H1 (cell line): ENCODE measurements at regions not wholly inside any gene's neighbourhood (a gene's known extent, or its start where the extent isn't known, plus 50 kb on each side); places are given as distances from the start of the nearest gene placed in this dataset.

Experiments used
- CTCF ChIA-PET: fragments of 300-600 bp; sonication (Branson Sonifier 250); formaldehyde crosslinking; loops from one replicate; lab custom pipeline; 2021; ENCODE audit not compliant: partially characterized antibody; lab: Charles Lee
- POLR2A ChIA-PET: fragments of 300-600 bp; sonication (Branson Sonifier 250); formaldehyde crosslinking; loops from one replicate; lab custom pipeline; 2021; ENCODE audit warnings: inconsistent platforms; ENCODE audit not compliant: partially characterized antibody; lab: Charles Lee
- DNase-seq, 2 experiments: peaks; one replicate each; pipeline versions ENCODE4 v3.0.0 to v3.0.0-alpha.2; 2010 to 2022; ENCODE audit warnings: low spot score in 2 of 2, low read depth in 1 of 2, mixed read lengths in 1 of 2
- FAIRE-seq: peaks from 2 replicates; lab custom pipeline; 2011; peaks lifted over from hg19 to GRCh38; lab: Jason Lieb, UNC
- H2AFZ ChIP-seq: 2 replicates; pipeline ENCODE4 v1.8.1; 2012; ENCODE audit warnings: low read length, inconsistent platforms
- H2AK5ac ChIP-seq: 2 replicates; pipeline ENCODE4 v1.6.1; 2013; ENCODE audit warnings: low read depth, low read length
- H2BK120ac ChIP-seq: replicated peaks from 2 replicates; pipeline ENCODE3; 2013; ENCODE audit warnings: low read depth, low read length, inconsistent platforms
- H2BK12ac ChIP-seq: 2 replicates; pipeline ENCODE4 v1.6.1; 2013; ENCODE audit warnings: low read depth, low read length
- H2BK15ac ChIP-seq: 2 replicates; pipeline ENCODE4 v1.6.1; 2013; ENCODE audit warnings: low read length
- H2BK20ac ChIP-seq: 2 replicates; pipeline ENCODE4 v1.6.1; 2013; ENCODE audit warnings: low read length
- H2BK5ac ChIP-seq: 2 replicates; pipeline ENCODE4 v1.6.1; 2013; ENCODE audit warnings: low read depth, low read length
- H3K14ac ChIP-seq: 2 replicates; pipeline ENCODE4 v1.6.1; 2013; ENCODE audit warnings: inconsistent platforms; ENCODE audit not compliant: insufficient read length
- H3K18ac ChIP-seq: 2 replicates; pipeline ENCODE4 v1.6.1; 2013; ENCODE audit warnings: low read length; ENCODE audit errors: extremely low read depth
- H3K23ac ChIP-seq: 2 replicates; pipeline ENCODE4 v1.6.1; 2013; ENCODE audit warnings: inconsistent platforms; ENCODE audit not compliant: insufficient read length
- H3K23me2 ChIP-seq: 2 replicates; pipeline ENCODE4 v1.6.1; 2013; ENCODE audit warnings: low read depth, low read length
- H3K27ac ChIP-seq: 2 replicates; pipeline ENCODE4 v1.6.1; 2011; ENCODE audit warnings: low read depth, low read length, inconsistent platforms
- H3K27me3 ChIP-seq, 4 experiments: replicated peaks in 1 of 4; 1 replicate in 1 of 4; 2 replicates in 3 of 4; pipeline versions ENCODE4 v1.6.1 to v1.8.1; 2011 to 2013; ENCODE audit warnings: low read length in 3 of 4, mild to moderate bottlenecking in 3 of 4, inconsistent platforms in 2 of 4, mixed read lengths in 2 of 4, moderate library complexity in 1 of 4; ENCODE audit not compliant: control insufficient read depth in 3 of 4, insufficient read depth in 3 of 4; ENCODE audit errors: extremely low read depth in 1 of 4
- H3K36me3 ChIP-seq, 4 experiments: 2 replicates each; pipeline versions ENCODE4 v1.6.1 to v1.8.1; 2011 to 2013; ENCODE audit warnings: mild to moderate bottlenecking in 4 of 4, low read length in 3 of 4, moderate library complexity in 2 of 4, control low read depth in 1 of 4, inconsistent platforms in 1 of 4; ENCODE audit not compliant: insufficient read depth in 4 of 4, control insufficient read depth in 2 of 4
- H3K4ac ChIP-seq: replicated peaks from 2 replicates; pipeline ENCODE3; 2013; ENCODE audit warnings: low read length, low read depth, mixed read lengths, inconsistent platforms; ENCODE audit not compliant: insufficient read length
- H3K4me1 ChIP-seq, 4 experiments: replicated peaks in 1 of 4; 1 replicate in 1 of 4; 2 replicates in 3 of 4; pipeline versions ENCODE4 v1.6.1 to v1.8.1; 2011 to 2013; ENCODE audit warnings: low read length in 3 of 4, inconsistent platforms in 2 of 4, mixed read lengths in 1 of 4; ENCODE audit not compliant: insufficient read depth in 4 of 4, control insufficient read depth in 3 of 4
- H3K4me2 ChIP-seq, 2 experiments: 2 replicates each; pipeline versions ENCODE4 v1.6.1 to v1.8.1; 2011 to 2013; ENCODE audit warnings: low read depth in 2 of 2, low read length in 2 of 2, control low read depth in 1 of 2, inconsistent platforms in 1 of 2, mild to moderate bottlenecking in 1 of 2; ENCODE audit not compliant: insufficient read depth in 1 of 2
- H3K4me3 ChIP-seq, 4 experiments: fragments of 200-600, 300-600 bp in 1 of 4; sonication (generic), shearing (Covaris generic), sonication (Bioruptor Twin) in 1 of 4; 2 replicates each; pipeline versions ENCODE4 v1.5.1 to v1.8.1; 2011 to 2016; ENCODE audit warnings: low read length in 4 of 4, low read depth in 3 of 4, control low read depth in 2 of 4, inconsistent platforms in 2 of 4, mild to moderate bottlenecking in 2 of 4, mixed read lengths in 1 of 4, moderate library complexity in 1 of 4; ENCODE audit not compliant: insufficient read depth in 2 of 4; ENCODE audit errors: extremely low read depth in 1 of 4
- H3K56ac ChIP-seq: replicated peaks from 2 replicates; pipeline ENCODE3; 2013; ENCODE audit warnings: low read depth, mild to moderate bottlenecking, mixed read lengths, low read length, inconsistent platforms; ENCODE audit not compliant: insufficient read length
- H3K79me1 ChIP-seq: 2 replicates; pipeline ENCODE4 v1.6.1; 2013; ENCODE audit warnings: low read depth, low read length, control low read depth
- H3K79me2 ChIP-seq, 2 experiments: 2 replicates each; pipeline versions ENCODE4 v1.6.1 to v1.8.1; 2012 to 2013; ENCODE audit warnings: low read length in 2 of 2, mild to moderate bottlenecking in 2 of 2, inconsistent platforms in 1 of 2; ENCODE audit not compliant: insufficient read depth in 2 of 2, control insufficient read depth in 1 of 2
- H3K9ac ChIP-seq, 4 experiments: replicated peaks in 1 of 4; 1 replicate in 1 of 4; 2 replicates in 3 of 4; pipeline versions ENCODE4 v1.6.1 to v1.8.1; 2011 to 2013; ENCODE audit warnings: low read depth in 3 of 4, low read length in 3 of 4, control low read depth in 2 of 4, mild to moderate bottlenecking in 2 of 4, moderate library complexity in 2 of 4, inconsistent platforms in 1 of 4; ENCODE audit errors: extremely low read depth in 1 of 4
- H3K9me3 ChIP-seq, 2 experiments: 2 replicates each; pipeline versions ENCODE4 v1.6.1 to v1.8.1; 2012 to 2013; ENCODE audit warnings: mild to moderate bottlenecking in 2 of 2, moderate library complexity in 2 of 2, control low read depth in 1 of 2, inconsistent platforms in 1 of 2, low read depth in 1 of 2, low read length in 1 of 2, mixed read lengths in 1 of 2; ENCODE audit not compliant: insufficient read depth in 2 of 2
- H4K20me1 ChIP-seq, 2 experiments: replicated peaks in 1 of 2; 2 replicates each; pipeline versions ENCODE3 to v1.8.1; 2011 to 2013; ENCODE audit warnings: inconsistent platforms in 2 of 2, low read length in 2 of 2, mild to moderate bottlenecking in 1 of 2; ENCODE audit not compliant: insufficient read depth in 2 of 2, control insufficient read depth in 1 of 2
- H4K5ac ChIP-seq: 2 replicates; pipeline ENCODE4 v1.6.1; 2013; ENCODE audit warnings: low read length, low read depth, mixed read lengths, inconsistent platforms; ENCODE audit not compliant: insufficient read length
- H4K8ac ChIP-seq: 2 replicates; pipeline ENCODE4 v1.8.0; 2013; ENCODE audit warnings: mild to moderate bottlenecking, moderate library complexity, low read length, inconsistent platforms; ENCODE audit not compliant: insufficient read depth; ENCODE audit errors: extremely low read depth
- H4K91ac ChIP-seq: replicated peaks from 2 replicates; pipeline ENCODE3; 2013; ENCODE audit warnings: low read length, mixed read lengths, inconsistent platforms; ENCODE audit not compliant: insufficient read length
- ATF3 ChIP-seq: IDR thresholded peaks from 2 replicates; pipeline ENCODE4 v1.6.1; 2011; ENCODE audit warnings: low read depth, mild to moderate bottlenecking, low read length; ENCODE audit not compliant: insufficient read depth
- CHD1 ChIP-seq: IDR thresholded peaks from 2 replicates; pipeline ENCODE4 v1.6.1; 2012; ENCODE audit warnings: low read depth, low read length, improper control_type of control experiment
- CREB1 ChIP-seq: IDR thresholded peaks from 2 replicates; pipeline ENCODE4 v1.6.1; 2012; ENCODE audit warnings: inconsistent platforms
- NRF1 ChIP-seq: IDR thresholded peaks from 2 replicates; pipeline ENCODE4 v1.6.1; 2011; ENCODE audit warnings: mild to moderate bottlenecking, low read depth, low read length, improper control_type of control experiment
- PHF8 ChIP-seq: fragments of 200-600 bp; sonication (generic); conservative IDR thresholded peaks from 2 replicates; pipeline ENCODE4 v1.7.1; 2012; ENCODE audit warnings: low read depth, mild to moderate bottlenecking, inconsistent platforms, low read length, moderate library complexity
- SP1 ChIP-seq: IDR thresholded peaks from 2 replicates; pipeline ENCODE4 v1.6.1; 2011; ENCODE audit warnings: low read depth, low read length
- SP2 ChIP-seq: IDR thresholded peaks from 2 replicates; pipeline ENCODE4 v1.6.1; 2012; ENCODE audit warnings: mild to moderate bottlenecking, low read length, inconsistent platforms
- SRF ChIP-seq: IDR thresholded peaks from 2 replicates; pipeline ENCODE4 v1.6.1; 2011; ENCODE audit warnings: mild to moderate bottlenecking, low read depth, low read length, moderate library complexity
- TBP ChIP-seq: IDR thresholded peaks from 2 replicates; pipeline ENCODE4 v1.6.1; 2011; ENCODE audit warnings: low read depth, low read length, improper control_type of control experiment
- YY1 ChIP-seq: IDR thresholded peaks from 2 replicates; pipeline ENCODE4 v1.6.1; 2011; ENCODE audit warnings: low read depth, mild to moderate bottlenecking, low read length
- WGBS, 2 experiments: shearing (Covaris generic) in 1 of 2; methylation state at CpG; one replicate each; pipeline versions ENCODE4 v1.1.6 to v1.1.7; 2013 to 2015; ENCODE audit warnings: low lambda C conversion rate in 2 of 2, mixed read lengths in 2 of 2, inconsistent platforms in 1 of 2, low coverage in 1 of 2, missing lambda C conversion rate in 1 of 2; ENCODE audit not compliant: insufficient replicate concordance in 2 of 2, insufficient coverage in 1 of 2, insufficient read length in 1 of 2; ENCODE audit errors: extremely low coverage in 1 of 2, missing lambda C conversion rate in 1 of 2; 5-methylcytosine and 5-hydroxymethylcytosine counted together

- DNase-seq (no peak), FAIRE-seq (no peak)
- Histone ChIP-seq H3K79me2 (no peaks in the 10 kb centered on the region), H3K56ac (no peak overlapping the region), H3K79me1 (no peaks in the 10 kb centered on the region), H3K9me3 (no peaks in the 10 kb centered on the region), H3K23me2 (no peaks in the 10 kb centered on the region), H4K91ac (no peak overlapping the region), H3K27ac (no peak overlapping the region), H3K18ac (no peak overlapping the region), H2BK15ac (no peak overlapping the region), H3K14ac (no peak overlapping the region), H3K4me3 (no peak overlapping the region), H3K23ac (no peak overlapping the region), H3K9ac (no peak overlapping the region), H3K4ac (no peak overlapping the region), H3K4me1 (no peaks in the 10 kb centered on the region), H2BK5ac (no peak overlapping the region), H3K4me2 (no peak overlapping the region), H2AFZ (no peak overlapping the region), H4K5ac (no peak overlapping the region), H4K8ac (no peak overlapping the region), H3K36me3 (no peaks in the 10 kb centered on the region), H4K20me1 (no peaks in the 10 kb centered on the region), H3K27me3 (no peaks in the 10 kb centered on the region), H2BK120ac (no peak overlapping the region), H2BK20ac (no peak overlapping the region), H2BK12ac (no peak overlapping the region), H2AK5ac (no peak overlapping the region)
- 91% methylated on average over 3 of the region's 3 CpGs; no CpG with 5 or more reads in 1 of the 2 experiments for WGBS, 2 experiments
- TF ChIP-seq SP2 = no peak
- TF ChIP-seq TBP = no peak
- no peak for TF ChIP-seq CREB1
- no peak for TF ChIP-seq CHD1
- TF ChIP-seq YY1 = no peak
- TF ChIP-seq ATF3 = no peak
- no peak for TF ChIP-seq NRF1
- TF ChIP-seq PHF8 = no peak
- TF ChIP-seq SP1 = no peak
- no peak for TF ChIP-seq SRF
- ChIA-PET POLR2A (interaction anchor here (0.6 kb wide), 1 partner anchor 166 kb away, joined by 3 read pairs; no protein-coding TSS in a partner anchor), CTCF (no interaction called here)
These were observed 340.1 kb downstream of the BCAT1 start for GRCh38 chr12:24608637-24609285.
